Raji (cell line): ENCODE measurements at regions not wholly inside any gene's neighbourhood (a gene's known extent, or its start where the extent isn't known, plus 50 kb on each side); places are given as distances from the start of the nearest gene placed in this dataset.

Source experiments
- POLR2A ChIP-seq: IDR thresholded peaks from 2 replicates; pipeline ENCODE4 v1.6.1; 2011; ENCODE audit warnings: low read depth, low read length, control low read depth; ENCODE audit not compliant: insufficient read depth

DNA sequence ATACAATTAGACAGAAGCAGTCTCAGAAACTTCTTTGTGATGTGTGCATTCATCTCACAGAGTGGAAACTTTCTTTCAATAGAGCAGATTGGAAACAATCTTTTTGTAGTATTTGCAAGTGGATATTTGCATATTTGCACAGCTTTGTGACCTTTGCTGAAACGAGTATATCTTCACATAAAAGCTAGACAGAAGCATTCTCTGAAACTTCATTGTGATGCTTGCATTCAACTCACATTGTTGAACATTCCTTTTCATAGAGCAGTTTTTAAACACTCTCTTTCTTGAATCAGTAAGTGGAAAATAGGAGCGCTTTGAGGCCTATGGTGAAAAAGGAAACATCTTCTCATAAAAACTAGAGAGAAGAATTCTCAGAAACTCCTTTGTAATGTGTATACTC, 657.9 kb upstream of the ZNF337 start:
- no peak for TF ChIP-seq POLR2A

DNA sequence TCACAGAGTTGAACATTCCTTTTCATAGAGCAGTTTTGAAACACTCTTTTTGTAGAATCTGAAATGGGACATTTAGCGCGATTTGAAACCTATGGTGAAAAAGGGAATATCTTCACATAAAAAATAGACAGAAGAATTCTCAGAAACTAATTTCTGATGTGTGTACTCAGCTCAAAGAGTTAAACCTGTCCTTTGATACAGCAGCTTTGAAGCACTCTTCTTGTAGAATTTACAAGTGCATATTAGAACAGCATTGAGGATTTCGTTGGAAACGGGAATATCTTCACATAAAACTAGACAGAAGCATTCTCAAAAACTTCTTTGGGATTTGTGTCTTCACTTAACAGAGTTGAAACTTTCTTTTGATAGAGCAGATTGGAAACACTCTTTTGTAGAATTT, 650.7 kb upstream of the ZNF337 start:
- no peak for TF ChIP-seq POLR2A

DNA sequence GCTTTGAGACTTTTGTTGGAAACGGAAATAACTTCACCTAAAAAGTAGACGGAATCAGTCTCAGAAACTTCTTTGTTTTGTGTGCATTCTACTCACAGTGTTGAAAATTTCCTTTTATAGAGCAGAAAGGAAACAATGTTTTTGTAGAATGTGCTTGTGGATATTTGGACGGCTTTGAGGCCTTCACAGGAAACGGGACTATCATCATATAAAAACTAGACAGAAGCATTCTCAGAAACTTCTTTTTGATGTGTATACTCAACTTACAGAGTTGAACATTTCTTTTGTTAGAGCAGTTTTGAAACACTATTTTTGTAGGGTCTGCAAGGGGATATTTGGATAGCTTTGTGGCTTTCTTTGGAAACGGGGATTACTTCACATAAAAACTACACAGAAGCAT, 627.5 kb upstream of the ZNF337 start:
- no peak for TF ChIP-seq POLR2A

DNA sequence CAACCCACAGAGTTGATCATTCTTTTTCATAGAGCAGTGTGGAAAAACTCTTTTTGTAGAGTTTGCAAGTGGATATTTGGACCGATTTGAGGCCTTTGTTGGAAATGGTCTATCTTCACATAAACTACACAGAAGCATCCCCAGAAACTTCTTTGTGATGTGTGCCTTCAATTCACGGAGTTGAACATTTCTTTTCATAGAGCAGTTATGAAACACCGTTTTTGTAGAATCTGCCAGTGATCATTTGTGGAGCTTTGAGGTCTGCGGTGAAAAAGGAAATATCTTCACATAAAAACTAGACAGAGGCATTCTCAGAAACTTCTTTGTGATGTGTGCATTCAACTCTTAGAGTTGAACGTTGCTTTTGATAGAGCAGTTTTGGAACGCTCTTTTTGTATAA, 618.4 kb upstream of the ZNF337 start:
- no peak for TF ChIP-seq POLR2A

DNA sequence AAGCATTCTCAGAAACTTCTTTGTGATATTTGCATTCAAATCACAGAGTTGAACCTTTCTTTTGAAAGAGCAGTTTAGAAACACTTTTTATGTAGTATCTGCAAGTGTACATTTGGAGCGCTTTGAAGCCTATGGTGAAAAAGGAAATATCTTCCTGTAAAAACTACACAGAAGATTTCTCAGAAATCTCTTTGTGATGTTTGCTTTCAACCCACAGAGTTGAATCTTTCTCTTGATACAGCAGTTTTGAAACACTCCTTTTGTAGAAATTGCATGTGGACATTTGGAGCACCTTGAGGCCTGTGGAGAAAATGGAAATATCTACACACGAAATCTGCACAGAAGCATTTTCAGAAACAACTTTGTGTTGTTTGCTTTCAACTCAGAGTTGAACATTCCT, 612.3 kb upstream of the ZNF337 start:
- TF ChIP-seq POLR2A: no peak

DNA sequence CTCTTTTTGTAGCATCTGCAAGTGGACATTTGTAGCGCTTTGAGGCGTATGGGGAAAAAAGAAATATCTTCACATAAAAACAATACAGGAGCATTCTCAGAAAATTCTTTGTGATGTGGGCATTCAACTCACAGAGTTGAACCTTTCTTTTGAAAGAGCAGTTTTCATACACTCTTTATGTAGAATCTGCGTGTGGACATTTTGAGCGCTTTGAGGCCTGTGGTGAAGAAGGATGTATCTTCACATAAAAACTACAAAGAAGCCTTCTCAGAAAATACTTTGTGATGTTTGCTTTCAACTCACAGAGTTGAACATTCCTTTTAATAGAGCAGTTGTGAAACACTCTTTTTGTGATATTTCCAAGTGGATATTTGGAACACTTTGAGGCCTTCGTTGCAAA, 598.4 kb upstream of the ZNF337 start:
- no peak for TF ChIP-seq POLR2A

DNA sequence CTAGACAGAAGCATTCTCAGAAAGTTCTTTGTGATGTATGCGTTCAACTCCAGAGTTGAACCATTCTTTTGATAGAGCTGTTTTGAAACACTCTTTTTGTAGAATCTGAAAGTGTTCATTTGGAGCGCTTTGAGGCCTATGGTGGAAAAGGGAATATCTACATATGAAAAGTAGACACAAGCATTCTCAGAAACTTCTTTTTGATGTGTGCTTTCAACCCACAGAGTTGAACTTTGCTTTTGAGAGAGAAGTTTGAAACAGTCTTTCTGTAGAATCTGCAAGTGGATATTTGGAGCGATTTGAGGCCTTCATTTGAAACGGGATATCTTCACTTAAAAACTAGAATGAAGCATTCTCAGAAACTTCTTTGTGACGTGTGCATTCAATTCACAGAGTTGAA, 582.6 kb upstream of the ZNF337 start:
- TF ChIP-seq POLR2A: no peak

DNA sequence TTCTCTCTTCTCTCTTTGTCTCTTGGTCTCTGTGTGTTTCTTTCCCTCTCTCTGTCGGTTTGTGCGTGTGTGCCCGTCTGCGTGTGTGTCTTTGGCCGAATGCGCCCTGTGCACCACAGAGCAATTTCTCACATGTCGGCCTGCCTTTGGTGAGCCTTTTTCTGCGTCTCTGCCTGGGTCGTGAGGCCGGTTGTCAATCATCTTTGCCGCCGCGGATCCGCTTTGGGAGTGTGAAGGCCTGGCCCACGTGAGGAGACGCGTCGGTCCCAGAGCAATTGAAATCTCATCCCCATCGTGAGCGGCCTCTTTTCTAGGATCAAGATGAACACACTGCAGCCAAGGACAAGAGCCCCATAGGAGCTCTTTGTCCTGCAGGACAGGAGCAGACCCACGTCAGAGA, 580.7 kb upstream of the ZNF337 start:
- no peak for TF ChIP-seq POLR2A

DNA sequence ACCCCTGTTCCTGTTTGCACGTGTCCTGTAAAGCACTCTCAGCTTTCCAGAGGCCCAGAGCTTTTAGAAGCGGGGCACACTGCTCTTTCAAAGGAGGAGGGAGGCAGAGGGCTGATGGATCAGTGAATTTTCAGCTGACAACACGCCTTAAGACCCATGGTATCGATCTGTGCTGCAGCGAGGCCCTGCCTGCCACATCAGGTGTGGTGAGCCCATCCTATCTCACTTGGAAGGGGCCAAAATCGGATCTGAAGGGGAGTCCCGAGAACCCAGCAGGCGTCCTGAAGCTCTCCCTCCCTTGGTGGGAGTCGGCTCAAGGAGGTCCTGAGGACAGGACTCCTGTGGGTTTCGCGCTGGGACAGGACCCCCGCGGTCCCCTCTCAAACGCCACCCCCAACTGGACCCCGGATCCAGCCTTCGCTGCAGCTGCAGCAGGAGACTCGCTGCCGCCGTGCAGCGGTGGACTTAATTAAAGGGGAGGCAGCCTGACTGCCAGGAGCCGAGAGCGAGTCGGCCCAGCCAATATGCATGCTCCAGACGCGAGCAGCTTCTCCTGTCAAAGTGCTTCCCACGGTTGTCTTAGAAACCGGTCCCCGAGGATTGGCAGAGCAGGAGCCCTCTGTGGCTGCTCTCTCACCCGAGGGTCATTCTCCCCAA, 580.0 kb upstream of the ZNF337 start:
- TF ChIP-seq POLR2A: no peak

DNA sequence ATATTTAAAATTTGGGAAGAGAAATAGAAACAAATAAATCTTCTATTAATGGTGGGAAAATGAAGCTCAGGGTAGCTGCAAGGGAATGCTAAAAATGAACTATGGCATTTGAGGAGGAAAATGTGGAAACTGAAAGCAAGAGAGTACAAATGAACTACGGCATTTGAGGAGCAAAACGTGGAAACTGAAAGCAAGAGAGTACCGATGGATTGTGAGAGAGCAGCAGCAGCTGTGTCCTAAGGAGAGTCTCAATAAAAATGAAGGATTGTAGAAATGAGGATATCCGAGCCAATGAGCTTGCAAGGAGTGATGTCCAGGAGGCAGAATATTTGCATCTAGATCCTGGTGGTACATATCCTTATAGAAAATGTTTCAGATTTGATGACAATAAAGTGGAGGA, 547.1 kb upstream of the ZNF337 start:
- TF ChIP-seq POLR2A: no peak

DNA sequence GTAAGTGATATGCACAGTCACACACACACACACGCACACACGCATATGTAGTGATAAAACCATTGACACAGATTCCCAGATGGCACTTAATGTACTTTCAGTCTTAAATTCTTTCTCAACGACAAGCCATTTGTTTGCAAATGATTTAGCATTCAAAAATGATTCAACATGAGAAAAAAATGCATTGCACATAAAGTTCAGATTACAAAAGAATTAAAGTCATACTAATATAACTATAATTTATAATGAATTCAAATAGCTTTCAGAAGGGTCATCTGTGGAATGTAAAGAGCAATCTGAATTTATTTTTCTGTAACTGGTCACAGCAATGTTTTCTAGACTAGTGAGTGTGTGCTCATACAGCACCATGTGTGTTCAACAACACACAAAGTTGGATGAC, 521.6 kb upstream of the ZNF337 start:
- TF ChIP-seq POLR2A: no peak

DNA sequence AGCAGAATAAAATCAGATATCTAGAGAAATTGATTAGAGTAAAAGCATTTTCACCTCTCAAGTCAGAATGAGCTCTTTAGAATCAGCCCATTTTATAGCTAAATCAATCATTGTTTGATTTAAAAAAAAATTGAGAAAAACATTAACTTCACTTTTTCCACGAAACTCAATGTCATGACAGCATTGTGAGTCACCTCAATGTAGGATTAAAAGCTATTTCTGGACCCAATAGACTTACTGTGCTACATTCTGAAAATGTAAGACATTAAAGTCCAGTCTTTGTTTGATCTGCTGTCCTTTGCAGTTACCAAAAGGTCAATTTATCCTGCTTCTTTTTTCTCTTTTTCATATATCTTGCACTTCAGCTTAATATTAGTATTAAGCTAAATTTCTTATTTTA, 519.4 kb upstream of the ZNF337 start:
- no peak for TF ChIP-seq POLR2A

DNA sequence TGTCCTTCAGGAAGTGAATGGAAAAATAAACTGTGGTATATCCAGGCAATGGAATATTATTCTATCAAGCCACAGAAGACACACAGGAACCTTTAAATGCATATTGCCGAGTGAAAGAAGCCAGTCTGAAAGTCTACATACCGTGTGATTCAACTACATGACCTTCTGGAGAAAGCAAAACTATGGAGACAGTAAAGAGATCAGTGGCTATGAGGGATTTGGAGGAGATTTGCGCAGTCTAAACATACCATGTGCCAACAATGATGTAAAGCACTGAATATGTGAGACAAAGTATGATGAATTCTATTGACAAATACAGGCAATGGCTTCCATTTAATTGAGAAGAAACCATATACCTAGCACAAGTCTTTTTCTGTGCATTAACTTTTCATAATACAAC, 518.3 kb upstream of the ZNF337 start:
- TF ChIP-seq POLR2A: no peak

DNA sequence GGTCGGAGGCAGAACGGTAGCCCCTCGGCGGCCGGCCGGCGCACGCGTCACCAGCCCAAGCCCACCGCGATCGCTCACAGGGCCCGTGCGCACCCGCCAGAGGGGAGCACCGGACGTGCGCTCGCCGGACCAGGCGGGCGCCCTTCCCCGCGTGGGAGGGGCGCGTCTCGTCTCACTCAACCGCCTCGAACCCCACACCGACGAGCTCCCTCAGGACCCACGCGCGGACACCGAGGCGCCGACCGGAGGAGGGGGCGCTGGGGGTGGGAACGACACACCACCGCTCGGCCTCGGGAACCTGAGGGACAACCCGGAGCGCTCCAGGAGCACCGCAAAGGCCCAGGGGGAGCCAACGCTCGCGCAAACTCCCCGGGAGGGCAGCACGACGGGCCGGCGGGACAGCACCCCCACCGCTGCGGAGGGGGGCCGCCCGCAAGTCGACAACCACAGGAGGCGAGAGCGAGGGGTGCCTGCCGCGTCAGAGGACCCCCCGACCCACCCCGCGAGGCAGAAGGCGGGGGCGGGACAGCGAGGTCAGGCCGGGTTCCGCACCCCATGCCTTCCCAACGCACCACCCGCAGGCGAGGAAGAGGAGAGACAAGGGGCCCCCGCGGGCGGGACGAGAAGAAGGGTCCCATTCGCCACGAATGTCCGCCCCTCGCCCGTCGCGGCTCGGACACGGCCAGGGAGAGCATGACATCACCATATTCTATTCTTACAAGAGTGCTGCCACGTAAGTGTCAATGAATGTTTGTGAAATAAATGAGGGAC, 512.7 kb upstream of the ZNF337 start:
- no peak for TF ChIP-seq POLR2A

DNA sequence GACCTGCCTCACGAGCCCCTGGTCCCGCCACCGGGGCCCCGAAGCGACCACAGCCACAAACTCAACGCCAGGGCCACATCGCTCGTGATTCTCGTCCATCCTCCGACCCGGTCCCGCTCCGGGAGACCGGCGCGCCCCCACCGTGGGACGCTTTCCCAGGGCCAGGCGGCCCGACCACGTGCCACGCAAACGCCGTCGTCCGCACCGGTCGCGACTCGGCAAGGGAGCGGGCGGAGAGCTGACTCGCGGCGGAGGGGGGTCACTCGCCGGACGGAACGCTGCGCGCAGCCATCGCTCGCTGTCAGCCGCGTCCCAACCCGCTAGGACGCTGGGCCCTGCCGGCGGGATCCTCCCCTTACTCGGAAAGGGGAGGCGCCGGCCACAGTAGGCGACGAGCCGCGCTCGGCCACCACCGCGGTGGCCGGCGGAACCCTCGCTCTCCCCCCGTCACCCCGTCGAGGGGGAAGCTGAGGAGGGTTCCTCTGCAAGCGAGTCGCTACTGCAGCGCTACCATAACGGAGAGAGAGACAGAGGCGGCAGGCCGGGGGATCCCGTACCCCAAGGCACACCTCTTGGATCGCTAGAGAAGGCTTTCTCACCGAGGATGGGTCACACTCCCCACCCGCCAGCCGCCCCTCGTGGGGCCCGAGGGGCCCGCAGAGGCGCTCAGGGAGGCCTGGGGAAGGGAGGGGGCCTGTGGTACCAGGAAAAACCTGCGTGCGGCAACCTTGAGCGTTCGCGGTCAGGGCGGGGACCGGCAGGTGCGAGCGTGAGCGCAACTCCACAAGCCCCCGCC, 511.8 kb upstream of the ZNF337 start:
- no peak for TF ChIP-seq POLR2A
